AG04449 (cell line): ENCODE measurements at regions not wholly inside any gene's neighbourhood (a gene's known extent, or its start where the extent isn't known, plus 50 kb on each side); places are given as distances from the start of the nearest gene placed in this dataset.
A peak's percentile ranks its signal among the peaks of the same experiment; 100 is the strongest.

ENCODE experiments used
- CTCF ChIA-PET: fragments of 350-600 bp; formaldehyde crosslinking; extraction: SDS; loops from one replicate; lab custom pipeline; 2021; ENCODE audit warnings: antibody characterized with exemption; lab: Yijun Ruan, JAX
- POLR2A ChIA-PET: fragments of 400-600, 350-600 bp; formaldehyde crosslinking; extraction: SDS; loops from one replicate; lab custom pipeline; 2020; ENCODE audit warnings: antibody characterized with exemption, inconsistent platforms; lab: Yijun Ruan, JAX
- DNase-seq: peaks from one replicate; pipeline ENCODE4 v3.0.0-alpha.2; 2010; ENCODE audit warnings: low read depth, low spot score
- H3K4me3 ChIP-seq: 2 replicates; pipeline ENCODE4 v1.5.1; 2011; ENCODE audit warnings: low read depth, mild to moderate bottlenecking, control low read depth, low read length
- CTCF ChIP-seq: IDR thresholded peaks from one replicate; pipeline ENCODE4 v1.5.1; 2011; ENCODE audit warnings: mild to moderate bottlenecking, moderate library complexity, low read length, control low read depth, inconsistent platforms; ENCODE audit not compliant: insufficient read depth; ENCODE audit errors: missing control alignments

GRCh38 chr10:63718006-63718405 is 196.8 kb downstream of the REEP3 start:
- no peak overlapping the region for H3K4me3 ChIP-seq
- ChIA-PET CTCF (interaction anchor here (1.0 to 14.4 kb wide), 17 partner anchors 9 to 1127 kb away, joined by 3 to 375 read pairs (median 4); no protein-coding TSS in a partner anchor), POLR2A (interaction anchor here (1.0 to 1.7 kb wide), 2 partner anchors 88 to 89 kb away, joined by 3 to 4 read pairs; no protein-coding TSS in a partner anchor)
- DNase-seq: no peak
- TF ChIP-seq CTCF: no peak

GRCh38 chr10:63718421-63718820 is 197.2 kb downstream of the REEP3 start:
- no peak for TF ChIP-seq CTCF
- no peak for DNase-seq
- CTCF ChIA-PET: interaction anchor here (0.7 to 14.4 kb wide), 21 partner anchors 9 to 1128 kb away, joined by 3 to 375 read pairs (median 4); no protein-coding TSS in a partner anchor
- H3K4me3 ChIP-seq: no peak overlapping the region
- POLR2A ChIA-PET: interaction anchor here (1.0 kb wide), 1 partner anchor 89 kb away, joined by 3 read pairs; no protein-coding TSS in a partner anchor

DNA sequence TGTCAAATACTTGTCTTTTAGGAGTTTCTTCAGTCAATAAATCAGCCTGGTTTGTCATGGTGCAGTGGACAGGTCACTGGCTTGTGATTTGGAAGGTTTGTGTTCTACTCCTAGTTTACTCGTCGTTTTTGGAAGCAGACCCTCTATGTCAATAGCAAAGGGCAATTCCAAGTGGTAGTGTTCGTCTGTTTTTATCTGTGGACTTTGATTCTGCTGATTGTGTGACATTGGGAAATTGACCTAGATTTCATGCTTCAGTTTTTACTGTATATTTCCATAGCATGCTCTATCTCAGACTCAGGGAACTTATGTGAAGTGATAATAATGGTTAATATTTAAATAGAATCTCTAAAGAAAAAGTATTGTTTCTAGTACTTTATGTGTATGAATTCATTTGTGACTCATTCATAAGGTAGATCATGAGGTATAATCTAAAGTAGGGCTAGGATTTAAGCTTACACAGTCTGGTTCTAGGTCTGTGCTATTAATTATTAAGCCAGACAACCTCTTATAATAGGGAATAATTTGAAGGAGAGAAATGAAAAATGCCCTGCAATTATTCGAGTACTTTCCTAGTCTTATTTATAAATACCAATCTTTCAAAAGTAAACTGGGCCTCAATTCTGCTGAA is 198.1 kb downstream of the REEP3 start:
- no peak overlapping the region for H3K4me3 ChIP-seq
- CTCF ChIA-PET: interaction anchor here (0.7 to 14.4 kb wide), 73 partner anchors 7 to 1282 kb away, joined by 3 to 375 read pairs (median 5); partner anchors contain the start of genes JMJD1C and REEP3
- DNase-seq: no peak
- TF ChIP-seq CTCF: no peak
- POLR2A ChIA-PET: interaction anchor here (1.0 kb wide), 1 partner anchor 90 kb away, joined by 3 read pairs; no protein-coding TSS in a partner anchor

DNA sequence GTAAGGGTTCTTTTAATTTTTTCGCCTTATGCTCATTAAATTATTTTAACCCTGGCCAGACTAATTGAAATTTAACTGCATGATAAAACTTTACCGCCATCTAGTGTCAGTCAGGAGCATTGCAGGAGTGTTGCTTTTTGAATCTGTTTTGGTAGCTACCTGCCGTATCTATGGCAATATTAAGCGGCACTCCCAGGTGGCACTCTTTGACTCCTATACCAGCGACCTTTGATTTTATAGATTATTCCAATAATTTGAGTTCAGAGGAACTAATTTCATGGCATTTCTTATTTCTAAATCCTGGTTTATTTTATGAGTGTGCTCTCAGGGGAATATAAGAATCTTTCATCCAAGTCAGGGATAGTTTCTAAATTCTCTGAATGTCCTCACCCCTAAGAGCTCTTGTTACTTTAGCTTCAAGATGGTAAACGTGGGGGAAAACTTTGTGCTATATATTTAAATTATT is 198.9 kb downstream of the REEP3 start:
- H3K4me3 ChIP-seq: no peak overlapping the region
- CTCF ChIA-PET: interaction anchor here (0.6 to 14.4 kb wide), 87 partner anchors 8 to 1282 kb away, joined by 3 to 375 read pairs (median 5); partner anchors contain the start of genes JMJD1C and REEP3
- POLR2A ChIA-PET: no interaction called here
- TF ChIP-seq CTCF: peak; percentile 71
- DNase-seq: no peak

DNA sequence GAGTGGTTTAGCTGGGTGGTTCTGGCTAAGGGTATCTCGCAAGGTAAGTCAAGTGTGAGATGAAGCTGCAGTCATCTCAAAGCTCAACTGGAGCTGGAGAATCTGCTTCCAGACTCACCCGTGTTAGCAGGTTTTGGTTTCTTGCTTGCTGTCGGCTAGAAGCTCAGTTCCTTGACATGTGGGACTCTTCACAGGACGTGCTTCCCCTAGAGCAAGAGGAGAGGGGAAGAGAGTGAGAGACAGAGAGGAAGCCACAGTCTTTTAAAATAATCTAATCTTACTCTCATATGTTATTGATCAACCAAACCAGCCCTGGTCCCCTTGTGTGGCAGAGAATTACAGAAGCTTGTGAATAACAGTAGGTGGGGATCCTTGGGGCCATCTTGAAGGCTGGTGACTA is 199.5 kb downstream of the REEP3 start:
- no peak for TF ChIP-seq CTCF
- CTCF ChIA-PET: interaction anchor here (0.6 to 14.4 kb wide), 82 partner anchors 8 to 1283 kb away, joined by 3 to 375 read pairs (median 5); partner anchors contain the start of genes JMJD1C and REEP3
- H3K4me3 ChIP-seq: no peak overlapping the region
- no peak for DNase-seq
- POLR2A ChIA-PET: no interaction called here

- DNase-seq: peak; percentile 56
- ChIA-PET POLR2A (interaction anchor here (1.5 kb wide), 1 partner anchor 93 kb away, joined by 3 read pairs; no protein-coding TSS in a partner anchor), CTCF (interaction anchor here (0.9 to 14.4 kb wide), 8 partner anchors 10 to 565 kb away, joined by 3 to 375 read pairs (median 42); no protein-coding TSS in a partner anchor)
- no peak for TF ChIP-seq CTCF
- H3K4me3 ChIP-seq: no peak overlapping the region
Measured at GRCh38 chr10:63722537-63722936, 201.3 kb downstream of the REEP3 start.
